Astrocyte of the cerebellum (primary cell): ENCODE measurements at regions not wholly inside any gene's neighbourhood (a gene's known extent, or its start where the extent isn't known, plus 50 kb on each side); places are given as distances from the start of the nearest gene placed in this dataset.

Experiments used
- DNase-seq: peaks from one replicate; pipeline ENCODE4 v3.0.0-alpha.2; 2011; ENCODE audit warnings: low read depth
- H3K4me3 ChIP-seq: 2 replicates; pipeline ENCODE4 v1.5.1; 2011; ENCODE audit warnings: mild to moderate bottlenecking, low read depth, low read length, moderate library complexity
- CTCF ChIP-seq: IDR thresholded peaks from 2 replicates; pipeline ENCODE4 v1.5.1; 2012; ENCODE audit warnings: low read length, low read depth, moderate library complexity, mild to moderate bottlenecking; ENCODE audit errors: missing control alignments
- in situ Hi-C: cut with HindIII; loops from 2 replicates; pipeline ENCODE4 v1.10.0; 2017; ENCODE audit warnings: low sequenced_read_pairs

- no peak for TF ChIP-seq CTCF
- DNase-seq = no peak
- in situ Hi-C loops = no loop called here
- H3K4me3 ChIP-seq = no peak overlapping the region
Observed at GRCh38 chr10:4061441-4061951, 276.5 kb upstream of the KLF6 start.

GRCh38 chr10:4059471-4060138 lies 274.6 kb upstream of the KLF6 start:
- no peak for TF ChIP-seq CTCF
- in situ Hi-C loops = no loop called here
- no peak for DNase-seq
- H3K4me3 ChIP-seq = no peak overlapping the region

GRCh38 chr10:4058514-4059029 lies 273.6 kb upstream of the KLF6 start:
- no peak for TF ChIP-seq CTCF
- DNase-seq = no peak
- no peak overlapping the region for H3K4me3 ChIP-seq
- in situ Hi-C loops = no loop called here

GRCh38 chr10:4057725-4058513 lies 272.9 kb upstream of the KLF6 start:
- no peak overlapping the region for H3K4me3 ChIP-seq
- in situ Hi-C loops = no loop called here
- DNase-seq = no peak
- no peak for TF ChIP-seq CTCF

GRCh38 chr10:4057021-4057420 lies 272.0 kb upstream of the KLF6 start:
- in situ Hi-C loops = no loop called here
- no peak for DNase-seq
- no peak for TF ChIP-seq CTCF

GRCh38 chr10:4054656-4055435 lies 269.8 kb upstream of the KLF6 start:
- H3K4me3 ChIP-seq = no peak overlapping the region
- no peak for DNase-seq
- in situ Hi-C loops = no loop called here
- no peak for TF ChIP-seq CTCF

More at GRCh38 chr10:4057021-4057420, 272.0 kb upstream of the KLF6 start:
- H3K4me3 ChIP-seq = no peak overlapping the region
